ENCODE measurements at regions not wholly inside any gene's neighbourhood (a gene's known extent, or its start where the extent isn't known, plus 50 kb on each side); places are given as distances from the start of the nearest gene placed in this dataset.

DNA sequence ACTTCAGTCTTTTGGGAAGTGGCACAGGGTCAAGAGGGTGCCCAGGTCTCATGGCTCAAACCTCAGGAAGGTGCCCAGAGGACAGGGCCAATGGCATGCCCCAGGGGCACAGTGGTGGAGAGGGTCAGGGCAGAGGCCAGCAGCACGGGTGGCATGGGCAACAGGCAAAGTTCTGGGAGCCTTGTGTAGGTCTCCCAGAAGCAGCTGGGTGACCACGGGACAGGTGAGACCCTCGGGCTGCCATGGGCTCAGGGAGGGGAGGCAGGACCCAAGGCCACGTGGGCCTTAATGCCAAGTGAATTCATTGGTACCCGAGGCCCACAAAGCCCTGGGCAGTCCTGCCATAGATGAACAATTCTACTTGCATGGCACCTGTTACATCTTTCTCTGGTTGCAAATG is 72.4 kb upstream of the ADAMTS2 start:
- H3K27me3 ChIP-seq (ENCODE audit: control insufficient read depth, insufficient read depth, low read length) = peaks cover 15% of the 10 kb centered on the region
- H3K4me1 ChIP-seq (ENCODE audit: control insufficient read depth, insufficient read depth, low read length) = peaks cover 9% of the 10 kb centered on the region
- H3K36me3 ChIP-seq (ENCODE audit: control insufficient read depth, insufficient read depth, low read length) = no peaks in the 10 kb centered on the region
- 86% methylated on average over 5 of the region's 5 CpGs for WGBS (ENCODE audit: insufficient coverage)
- no peak overlapping the region for H3K4me3 ChIP-seq (ENCODE audit: low read length)
- H3K27ac ChIP-seq (ENCODE audit: low read length) = no peak overlapping the region
- no peak for DNase-seq
- no peaks in the 10 kb centered on the region for H3K9me3 ChIP-seq (replicated peaks; ENCODE audit: control insufficient read depth, low read depth, low read length)

DNA sequence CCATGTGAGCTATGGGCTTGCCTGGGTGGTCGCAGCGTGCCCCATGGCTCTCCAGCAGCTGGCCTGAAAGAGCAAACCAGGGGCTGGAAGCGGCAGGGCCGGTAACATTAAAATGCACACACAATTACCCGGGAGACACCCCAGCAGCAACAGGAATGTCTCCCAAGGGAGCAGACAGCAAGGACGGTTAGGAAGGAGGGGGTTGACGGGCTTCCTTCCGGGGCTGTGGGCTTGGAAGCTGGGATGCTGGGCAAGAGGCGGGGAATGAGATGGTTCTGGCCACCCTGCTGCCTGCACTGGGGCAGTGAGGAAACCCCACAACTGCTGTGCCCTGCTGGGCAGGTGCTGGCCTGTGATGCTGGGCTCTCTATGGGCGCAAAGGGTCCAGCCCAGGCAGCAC is 71.8 kb upstream of the ADAMTS2 start:
- Histone ChIP-seq H3K36me3 (ENCODE audit: control insufficient read depth, insufficient read depth, low read length) (no peaks in the 10 kb centered on the region), H3K4me3 (ENCODE audit: low read length) (no peak overlapping the region), H3K27me3 (ENCODE audit: control insufficient read depth, insufficient read depth, low read length) (peaks cover 15% of the 10 kb centered on the region), H3K9me3 (replicated peaks; ENCODE audit: control insufficient read depth, low read depth, low read length) (no peaks in the 10 kb centered on the region), H3K4me1 (ENCODE audit: control insufficient read depth, insufficient read depth, low read length) (peaks cover 6% of the 10 kb centered on the region), H3K27ac (ENCODE audit: low read length) (no peak overlapping the region)
- no peak for DNase-seq
- WGBS (ENCODE audit: insufficient coverage) = 52% methylated on average over 7 of the region's 10 CpGs

DNA sequence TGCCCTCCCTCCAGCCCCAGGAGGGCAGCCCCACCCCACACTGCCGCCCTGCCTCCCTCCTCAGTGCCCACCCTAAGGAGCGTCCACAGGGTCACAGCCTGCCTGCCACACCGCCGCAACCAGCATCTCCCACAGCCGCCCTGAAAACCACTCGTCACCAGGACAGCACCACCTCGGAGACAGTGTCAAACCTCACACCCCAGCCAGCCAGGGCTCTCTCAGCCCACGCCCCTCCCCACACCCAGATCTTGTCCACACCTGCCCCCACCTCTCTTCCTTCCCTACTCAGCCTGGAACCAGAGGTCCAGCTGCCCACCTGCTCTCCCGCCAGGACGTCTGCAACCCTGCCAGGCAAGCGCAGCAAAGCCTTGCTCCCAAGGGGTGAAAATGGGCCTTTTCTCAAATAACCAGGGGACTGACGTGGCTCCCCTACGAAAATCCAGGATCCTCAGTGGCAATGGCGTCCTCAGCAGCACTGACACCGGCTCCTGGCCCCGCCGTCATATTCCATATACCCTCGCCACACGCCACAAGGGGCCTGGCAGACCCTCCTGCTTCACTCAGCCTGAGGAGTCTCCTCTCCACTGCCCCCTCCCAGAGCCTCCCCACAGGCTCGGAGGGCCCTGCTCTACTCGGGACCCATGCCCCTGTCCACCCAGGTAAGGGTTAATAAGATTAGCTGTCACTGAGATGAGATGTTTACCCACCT is 71.0 kb upstream of the ADAMTS2 start:
- Histone ChIP-seq H3K9me3 (replicated peaks; ENCODE audit: control insufficient read depth, low read depth, low read length) (no peaks in the 10 kb centered on the region), H3K4me3 (ENCODE audit: low read length) (no peak overlapping the region), H3K4me1 (ENCODE audit: control insufficient read depth, insufficient read depth, low read length) (peaks cover 6% of the 10 kb centered on the region), H3K27me3 (ENCODE audit: control insufficient read depth, insufficient read depth, low read length) (peaks cover 15% of the 10 kb centered on the region), H3K27ac (ENCODE audit: low read length) (no peak overlapping the region), H3K36me3 (ENCODE audit: control insufficient read depth, insufficient read depth, low read length) (no peaks in the 10 kb centered on the region)
- 77% methylated on average over 20 of the region's 21 CpGs for WGBS (ENCODE audit: insufficient coverage)
- DNase-seq = no peak

DNA sequence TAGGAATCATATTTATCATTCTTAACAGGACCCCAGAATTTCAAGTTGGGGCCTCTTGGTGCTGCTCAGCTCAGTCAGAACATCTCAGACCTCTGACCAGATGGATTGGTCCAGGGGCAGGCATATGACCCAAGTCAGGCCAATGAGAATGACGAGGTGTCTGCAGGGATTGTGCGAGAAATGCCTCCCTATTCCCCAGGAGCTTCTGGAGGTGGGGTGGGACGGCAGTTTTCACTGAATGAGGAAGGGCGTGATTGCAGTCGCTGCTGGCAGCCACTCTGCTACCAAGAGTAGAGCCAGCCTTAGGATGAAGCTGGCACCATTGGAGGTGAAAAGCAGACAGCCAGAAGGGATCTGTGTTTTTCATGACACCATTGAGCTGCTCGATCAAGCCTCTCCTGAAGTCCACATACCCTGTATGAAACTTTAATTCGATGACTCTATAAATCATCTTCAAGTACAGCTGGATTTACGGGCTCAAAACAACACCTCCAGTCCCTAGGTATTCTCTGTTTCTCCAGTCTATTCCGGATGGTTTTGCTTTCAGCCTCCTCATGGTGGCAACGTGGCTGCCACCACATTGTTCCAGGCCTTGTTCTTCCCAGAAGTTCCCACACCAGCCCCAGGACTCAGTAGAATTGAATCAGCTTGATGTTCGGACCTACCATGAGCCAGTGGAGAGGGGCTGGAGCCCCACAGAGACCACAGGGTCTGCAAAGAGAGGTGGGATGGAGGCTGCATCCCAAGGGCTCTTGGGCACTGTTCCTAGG is 70.2 kb upstream of the ADAMTS2 start:
- WGBS (ENCODE audit: insufficient coverage) = 86% methylated on average over 5 of the region's 11 CpGs

DNA sequence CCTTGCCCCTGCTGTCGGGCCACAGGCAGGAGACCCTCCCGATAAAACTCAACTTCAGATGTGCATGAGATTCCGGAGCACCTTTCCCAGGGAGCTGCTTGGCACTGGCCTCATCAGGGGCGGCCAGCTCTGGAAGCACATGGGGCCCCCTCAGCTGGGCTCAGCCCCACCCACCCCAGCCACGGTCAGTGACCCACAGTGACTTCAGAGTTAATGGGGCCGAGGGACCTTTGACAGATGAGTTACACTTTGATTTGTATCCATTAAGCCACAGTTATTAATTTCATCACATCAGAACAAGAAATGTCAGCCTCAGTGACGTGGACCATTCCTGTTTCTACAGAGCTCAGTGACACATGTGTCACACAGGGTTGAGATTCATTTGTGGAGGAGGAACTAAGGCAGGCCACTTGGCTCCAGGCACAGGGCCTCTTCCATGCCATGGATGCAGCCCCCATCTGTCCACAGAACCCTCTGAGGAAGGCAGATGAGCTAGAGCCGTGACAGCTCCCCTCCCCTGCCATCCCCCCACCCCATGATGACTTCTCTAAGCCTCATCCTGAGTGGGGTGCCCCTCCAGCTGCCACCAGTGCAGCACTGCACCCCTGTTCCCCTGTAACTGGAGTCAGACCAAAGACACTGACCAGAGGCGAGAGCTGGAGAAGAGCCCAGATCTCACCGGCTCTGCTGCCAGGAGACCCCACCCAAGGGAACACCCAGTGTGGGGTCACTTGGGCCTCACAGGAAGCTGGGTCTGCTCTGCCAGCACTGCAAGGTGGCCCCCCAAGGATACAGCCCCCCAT is 69.4 kb upstream of the ADAMTS2 start:
- DNase-seq = no peak
- Histone ChIP-seq H3K4me1 (ENCODE audit: control insufficient read depth, insufficient read depth, low read length) (peaks cover 11% of the 10 kb centered on the region), H3K4me3 (ENCODE audit: low read length) (no peak overlapping the region), H3K27ac (ENCODE audit: low read length) (no peak overlapping the region), H3K36me3 (ENCODE audit: control insufficient read depth, insufficient read depth, low read length) (no peaks in the 10 kb centered on the region), H3K27me3 (ENCODE audit: control insufficient read depth, insufficient read depth, low read length) (peaks cover 15% of the 10 kb centered on the region), H3K9me3 (replicated peaks; ENCODE audit: control insufficient read depth, low read depth, low read length) (no peaks in the 10 kb centered on the region)
- 66% methylated on average over 5 of the region's 10 CpGs for WGBS (ENCODE audit: insufficient coverage)

More for the DNA sequence above, 70.2 kb upstream of the ADAMTS2 start:
- Histone ChIP-seq H3K27ac (ENCODE audit: low read length) (no peak overlapping the region), H3K9me3 (replicated peaks; ENCODE audit: control insufficient read depth, low read depth, low read length) (no peaks in the 10 kb centered on the region), H3K27me3 (ENCODE audit: control insufficient read depth, insufficient read depth, low read length) (peaks cover 15% of the 10 kb centered on the region), H3K36me3 (ENCODE audit: control insufficient read depth, insufficient read depth, low read length) (no peaks in the 10 kb centered on the region), H3K4me3 (ENCODE audit: low read length) (no peak overlapping the region), H3K4me1 (ENCODE audit: control insufficient read depth, insufficient read depth, low read length) (peaks cover 10% of the 10 kb centered on the region)
- DNase-seq = no peak

DNA sequence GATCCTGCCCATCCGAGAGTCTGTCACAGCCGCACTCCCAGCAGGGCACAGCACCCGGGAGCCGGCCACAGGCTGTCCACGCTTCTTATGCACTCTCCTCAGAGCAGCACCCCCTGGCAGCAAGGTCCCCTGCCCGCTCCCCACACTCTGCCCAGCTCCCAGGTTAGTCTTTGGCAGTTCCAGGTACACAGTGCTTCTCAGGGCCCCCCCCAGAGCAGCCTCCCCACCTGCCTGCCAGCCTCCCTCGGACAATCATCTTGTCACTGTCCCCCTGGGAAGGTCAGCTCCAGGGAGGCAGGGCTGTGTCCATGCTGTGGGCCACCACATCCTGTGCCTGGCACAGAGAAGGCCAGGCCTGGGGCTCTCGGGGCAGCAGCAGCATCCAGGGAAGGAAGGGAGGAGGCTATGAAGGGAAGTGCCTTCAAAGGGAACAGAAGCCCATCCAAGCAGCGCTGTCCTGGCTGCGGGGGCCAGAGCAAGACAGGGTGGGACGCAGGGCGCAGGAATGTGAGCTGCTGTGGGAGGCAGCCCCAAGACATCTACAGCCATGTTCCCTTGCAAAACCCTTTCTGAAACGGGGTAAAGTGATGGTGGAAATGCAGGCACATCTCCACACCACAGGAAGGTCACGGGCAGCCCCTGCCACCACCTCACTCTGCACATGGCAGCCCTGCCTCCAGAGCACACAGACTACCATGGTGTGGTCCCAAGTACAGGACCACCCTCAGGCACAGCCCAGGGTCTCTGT is 68.6 kb upstream of the ADAMTS2 start:
- Histone ChIP-seq H3K27ac (ENCODE audit: low read length) (no peak overlapping the region), H3K36me3 (ENCODE audit: control insufficient read depth, insufficient read depth, low read length) (no peaks in the 10 kb centered on the region), H3K27me3 (ENCODE audit: control insufficient read depth, insufficient read depth, low read length) (peaks cover 15% of the 10 kb centered on the region), H3K9me3 (replicated peaks; ENCODE audit: control insufficient read depth, low read depth, low read length) (no peaks in the 10 kb centered on the region), H3K4me1 (ENCODE audit: control insufficient read depth, insufficient read depth, low read length) (peaks cover 11% of the 10 kb centered on the region), H3K4me3 (ENCODE audit: low read length) (no peak overlapping the region)
- no peak for DNase-seq
- WGBS (ENCODE audit: insufficient coverage) = 91% methylated on average over 10 of the region's 14 CpGs

DNA sequence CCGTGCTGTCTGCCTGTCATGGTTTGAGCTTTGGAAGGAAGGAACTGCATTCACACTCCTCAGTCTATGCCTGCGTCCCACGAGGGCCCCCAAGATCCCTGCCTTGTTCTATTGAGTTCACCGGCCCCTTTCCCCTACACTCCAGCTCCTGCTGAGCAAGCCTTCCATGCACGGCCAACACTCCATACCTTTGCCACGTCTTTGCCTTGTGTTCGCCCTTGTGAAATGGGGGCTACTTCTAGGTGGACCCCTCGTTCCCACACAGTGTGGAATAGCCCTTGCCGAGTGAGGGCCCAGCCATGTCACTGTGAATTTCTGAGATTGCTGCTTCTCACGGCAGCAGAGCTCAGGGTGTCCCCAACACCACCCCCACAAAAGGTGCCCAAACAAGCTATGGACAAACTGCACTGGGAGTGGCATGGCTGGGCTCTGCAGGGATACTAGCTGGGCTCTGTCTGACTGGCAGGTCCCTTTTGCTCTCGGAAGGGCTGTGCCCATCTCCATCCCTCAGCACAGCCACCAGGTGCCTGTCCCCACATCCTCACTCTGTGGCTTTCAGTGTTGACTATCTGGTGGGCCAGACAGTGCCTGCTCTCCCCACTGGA is 67.9 kb upstream of the ADAMTS2 start:
- Histone ChIP-seq H3K9me3 (replicated peaks; ENCODE audit: control insufficient read depth, low read depth, low read length) (no peaks in the 10 kb centered on the region), H3K4me3 (ENCODE audit: low read length) (no peak overlapping the region), H3K27me3 (ENCODE audit: control insufficient read depth, insufficient read depth, low read length) (peaks cover 15% of the 10 kb centered on the region), H3K4me1 (ENCODE audit: control insufficient read depth, insufficient read depth, low read length) (peaks cover 11% of the 10 kb centered on the region), H3K36me3 (ENCODE audit: control insufficient read depth, insufficient read depth, low read length) (no peaks in the 10 kb centered on the region), H3K27ac (ENCODE audit: low read length) (no peak overlapping the region)
- 83% methylated on average over 10 of the region's 11 CpGs for WGBS (ENCODE audit: insufficient coverage)
- DNase-seq = no peak

DNA sequence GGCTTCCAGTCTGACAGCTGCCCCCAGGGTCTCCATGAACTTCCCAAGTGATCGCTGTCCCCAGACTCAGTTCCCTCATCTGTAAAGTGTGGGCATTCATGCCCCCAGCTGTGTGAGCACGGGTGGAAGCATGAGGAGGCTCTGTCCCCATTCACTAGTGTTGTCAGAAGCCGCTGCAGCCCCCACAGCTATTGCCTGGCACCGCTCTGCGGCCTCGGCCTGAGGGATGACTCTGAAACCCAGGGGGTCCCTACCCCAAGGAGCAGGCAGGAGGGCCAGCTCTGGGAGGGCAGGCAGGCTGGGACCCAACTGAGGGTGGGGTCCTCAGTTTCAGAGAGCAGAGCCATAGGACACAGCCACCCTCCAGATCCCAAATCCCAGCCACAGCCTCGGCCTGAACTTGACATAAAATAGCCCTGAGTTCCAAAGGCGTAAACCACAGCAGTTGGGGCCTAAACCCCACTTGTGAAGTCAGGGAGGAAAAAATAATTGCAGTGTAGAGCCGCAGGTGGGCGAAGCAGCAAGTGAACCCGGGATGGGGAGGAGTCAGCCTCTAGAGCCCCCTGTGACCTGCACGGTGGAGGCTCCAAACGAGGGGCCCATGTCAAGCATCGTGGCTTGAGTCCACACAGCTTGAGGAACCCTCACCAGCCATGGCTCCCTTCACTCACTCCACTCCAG is 66.0 kb upstream of the ADAMTS2 start:
- DNase-seq = no peak
- Histone ChIP-seq H3K27me3 (ENCODE audit: control insufficient read depth, insufficient read depth, low read length) (peaks cover 9% of the 10 kb centered on the region), H3K27ac (ENCODE audit: low read length) (no peak overlapping the region), H3K36me3 (ENCODE audit: control insufficient read depth, insufficient read depth, low read length) (no peaks in the 10 kb centered on the region), H3K9me3 (replicated peaks; ENCODE audit: control insufficient read depth, low read depth, low read length) (no peaks in the 10 kb centered on the region), H3K4me3 (ENCODE audit: low read length) (no peak overlapping the region), H3K4me1 (ENCODE audit: control insufficient read depth, insufficient read depth, low read length) (peaks cover 21% of the 10 kb centered on the region)
- WGBS (ENCODE audit: insufficient coverage) = 80% methylated on average over 7 of the region's 14 CpGs
